Mesenchymal stem cell (in vitro differentiated cells and primary cell): ENCODE measurements at regions not wholly inside any gene's neighbourhood (a gene's known extent, or its start where the extent isn't known, plus 50 kb on each side); places are given as distances from the start of the nearest gene placed in this dataset.

ENCODE experiments used
- DNase-seq: peaks from one replicate; pipeline ENCODE4 v3.0.0-alpha.2; 2013
- H2AFZ ChIP-seq: one replicate; pipeline ENCODE4 v1.6.1; 2013; ENCODE audit warnings: low read depth, mild to moderate bottlenecking, control low read depth, inconsistent platforms, low read length, moderate library complexity
- H2AK5ac ChIP-seq: 2 replicates; pipeline ENCODE4 v1.6.1; 2013; ENCODE audit warnings: low read length, moderate library complexity, mild to moderate bottlenecking, inconsistent platforms; ENCODE audit not compliant: severe bottlenecking
- H2BK120ac ChIP-seq: one replicate; pipeline ENCODE4 v1.6.1; 2013; ENCODE audit warnings: low read depth, mild to moderate bottlenecking, inconsistent platforms, low read length, moderate library complexity
- H2BK12ac ChIP-seq, 2 experiments: one replicate each; pipeline ENCODE4 v1.6.1; 2013; ENCODE audit warnings: inconsistent platforms in 2 of 2, low read length in 2 of 2, mild to moderate bottlenecking in 2 of 2, moderate library complexity in 2 of 2, control low read depth in 1 of 2
- H2BK15ac ChIP-seq: one replicate; pipeline ENCODE4 v1.6.1; 2013; ENCODE audit warnings: mild to moderate bottlenecking, low read depth, inconsistent platforms; ENCODE audit not compliant: poor library complexity, severe bottlenecking
- H2BK5ac ChIP-seq: 2 replicates; pipeline ENCODE4 v1.6.1; 2013; ENCODE audit warnings: low read depth, mild to moderate bottlenecking, low read length, control low read depth, inconsistent platforms; ENCODE audit not compliant: poor library complexity, severe bottlenecking
- H3K14ac ChIP-seq, 2 experiments: one replicate each; pipeline ENCODE4 v1.6.1; 2013; ENCODE audit warnings: inconsistent platforms in 2 of 2, low read length in 2 of 2, control low read depth in 1 of 2, mild to moderate bottlenecking in 1 of 2, moderate library complexity in 1 of 2
- H3K18ac ChIP-seq, 2 experiments: one replicate each; pipeline ENCODE4 v1.6.1; 2013; ENCODE audit warnings: inconsistent platforms in 2 of 2, low read length in 2 of 2, control low read depth in 1 of 2, low read depth in 1 of 2, mild to moderate bottlenecking in 1 of 2
- H3K23ac ChIP-seq, 2 experiments: one replicate each; pipeline ENCODE4 v1.6.1; 2013; ENCODE audit warnings: inconsistent platforms in 2 of 2, low read length in 2 of 2, mild to moderate bottlenecking in 2 of 2, moderate library complexity in 2 of 2, control low read depth in 1 of 2
- H3K27ac ChIP-seq: 2 replicates; pipeline ENCODE4 v1.5.1; 2013; ENCODE audit warnings: mild to moderate bottlenecking, moderate library complexity, low read length, control low read depth, inconsistent platforms; ENCODE audit not compliant: poor library complexity, severe bottlenecking
- H3K27me3 ChIP-seq, 2 experiments: 2 replicates each; pipeline versions ENCODE4 v1.6.1 to v1.7.0; 2013; ENCODE audit warnings: low read length in 2 of 2, mild to moderate bottlenecking in 2 of 2, moderate library complexity in 2 of 2, control low read depth in 1 of 2, inconsistent platforms in 1 of 2; ENCODE audit not compliant: control insufficient read depth in 1 of 2, insufficient read depth in 1 of 2
- H3K36me3 ChIP-seq, 2 experiments: 2 replicates each; pipeline versions ENCODE4 v1.6.1 to v1.7.0; 2013; ENCODE audit warnings: low read length in 2 of 2, control low read depth in 1 of 2, inconsistent platforms in 1 of 2, low read depth in 1 of 2, mild to moderate bottlenecking in 1 of 2; ENCODE audit not compliant: insufficient read depth in 2 of 2, control insufficient read depth in 1 of 2
- H3K4ac ChIP-seq, 2 experiments: one replicate each; pipeline ENCODE4 v1.6.1; 2013; ENCODE audit warnings: inconsistent platforms in 2 of 2, low read length in 2 of 2, mild to moderate bottlenecking in 2 of 2, moderate library complexity in 2 of 2, control low read depth in 1 of 2, low read depth in 1 of 2
- H3K4me1 ChIP-seq: 2 replicates; pipeline ENCODE4 v1.6.1; 2013; ENCODE audit warnings: low read depth, low read length, control low read depth; ENCODE audit not compliant: control insufficient read depth, insufficient read depth
- H3K4me2 ChIP-seq: 2 replicates; pipeline ENCODE4 v1.6.1; 2013; ENCODE audit warnings: low read length, mild to moderate bottlenecking, inconsistent platforms; ENCODE audit not compliant: poor library complexity, severe bottlenecking
- H3K4me3 ChIP-seq, 2 experiments: 2 replicates each; pipeline versions ENCODE4 v1.5.1 to v1.7.0; 2013; ENCODE audit warnings: low read length in 2 of 2, mild to moderate bottlenecking in 2 of 2, control low read depth in 1 of 2, low read depth in 1 of 2; ENCODE audit not compliant: insufficient read depth in 1 of 2
- H3K79me1 ChIP-seq: replicated peaks from 2 replicates; pipeline ENCODE4 v1.6.1; 2013; ENCODE audit warnings: mild to moderate bottlenecking, control low read depth, low read length, inconsistent platforms; ENCODE audit not compliant: poor library complexity, severe bottlenecking
- H3K9ac ChIP-seq: 2 replicates; pipeline ENCODE4 v1.7.0; 2013; ENCODE audit warnings: mild to moderate bottlenecking, low read length, moderate library complexity
- H3K9me3 ChIP-seq: 2 replicates; pipeline ENCODE4 v1.7.0; 2013; ENCODE audit warnings: mild to moderate bottlenecking, low read length; ENCODE audit not compliant: control insufficient read depth
- H4K8ac ChIP-seq: one replicate; pipeline ENCODE4 v1.6.1; 2013; ENCODE audit warnings: inconsistent platforms, mild to moderate bottlenecking, low read length, moderate library complexity
- H4K91ac ChIP-seq: one replicate; pipeline ENCODE4 v1.6.1; 2013; ENCODE audit warnings: mild to moderate bottlenecking, low read length, inconsistent platforms
- WGBS: methylation state at CpG from one replicate; pipeline ENCODE4 v1.1.7; 2013; ENCODE audit warnings: mixed read lengths; 5-methylcytosine and 5-hydroxymethylcytosine counted together

GRCh38 chr2:81703831-81704230 lies 1399.3 kb upstream of the LRRTM1 start:
- no peaks in the 10 kb centered on the region for H3K36me3 ChIP-seq
- 78% methylated on average over 2 of the region's 2 CpGs for WGBS
- H2BK15ac ChIP-seq: no peak overlapping the region

GRCh38 chr2:81692566-81692965 lies 1388.0 kb upstream of the LRRTM1 start:
- peaks cover 6% of the 10 kb centered on the region for H3K9me3 ChIP-seq
- H3K18ac ChIP-seq: no peak overlapping the region
- no peak overlapping the region for H2AFZ ChIP-seq
- H2AK5ac ChIP-seq: no peak overlapping the region
- H3K36me3 ChIP-seq: no peaks in the 10 kb centered on the region
- H2BK15ac ChIP-seq: no peak overlapping the region
- no peak overlapping the region for H4K91ac ChIP-seq
- H3K14ac ChIP-seq: no peak overlapping the region
- H3K23ac ChIP-seq: no peak overlapping the region
- H2BK5ac ChIP-seq: no peak overlapping the region
- no peak overlapping the region for H3K9ac ChIP-seq
- H3K4me2 ChIP-seq: no peak overlapping the region
- H4K8ac ChIP-seq: no peak overlapping the region
- H3K79me1 ChIP-seq: no peaks in the 10 kb centered on the region
- H3K4me3 ChIP-seq: no peak overlapping the region
- no peak for DNase-seq
- 73% methylated on average over 3 of the region's 3 CpGs for WGBS
- H2BK120ac ChIP-seq: no peak overlapping the region
- H2BK12ac ChIP-seq: no peak overlapping the region
- H3K27me3 ChIP-seq: no peaks in the 10 kb centered on the region
- no peak overlapping the region for H3K4ac ChIP-seq
- H3K4me1 ChIP-seq: peaks cover 3% of the 10 kb centered on the region
- H3K27ac ChIP-seq: no peak overlapping the region

More at GRCh38 chr2:81703831-81704230, 1399.3 kb upstream of the LRRTM1 start:
- Histone ChIP-seq H2AFZ (no peak overlapping the region), H3K9me3 (peaks cover 7% of the 10 kb centered on the region), H2BK120ac (no peak overlapping the region), H3K23ac (no peak overlapping the region), H4K91ac (no peak overlapping the region), H2BK12ac (no peak overlapping the region), H3K79me1 (no peaks in the 10 kb centered on the region), H2AK5ac (no peak overlapping the region), H3K4me1 (no peaks in the 10 kb centered on the region), H3K14ac (no peak overlapping the region), H3K4me2 (no peak overlapping the region), H3K27me3 (no peaks in the 10 kb centered on the region), H2BK5ac (no peak overlapping the region), H3K4me3 (no peak overlapping the region), H3K27ac (no peak overlapping the region), H3K9ac (no peak overlapping the region), H3K4ac (no peak overlapping the region), H3K18ac (no peak overlapping the region), H4K8ac (no peak overlapping the region)
- DNase-seq: no peak

GRCh38 chr2:81675641-81676040 lies 1371.1 kb upstream of the LRRTM1 start:
- Histone ChIP-seq H3K4ac (no peak overlapping the region), H3K23ac (no peak overlapping the region), H3K9me3 (no peaks in the 10 kb centered on the region), H2BK120ac (no peak overlapping the region), H2BK5ac (no peak overlapping the region), H4K8ac (no peak overlapping the region), H2AFZ (no peak overlapping the region), H3K18ac (no peak overlapping the region), H2BK12ac (no peak overlapping the region), H3K27me3 (no peaks in the 10 kb centered on the region), H2BK15ac (no peak overlapping the region), H3K36me3 (no peaks in the 10 kb centered on the region), H3K14ac (no peak overlapping the region), H3K9ac (no peak overlapping the region), H3K79me1 (no peaks in the 10 kb centered on the region), H3K4me3 (no peak overlapping the region), H4K91ac (no peak overlapping the region), H3K4me1 (no peaks in the 10 kb centered on the region), H2AK5ac (no peak overlapping the region), H3K4me2 (no peak overlapping the region), H3K27ac (no peak overlapping the region)
- DNase-seq: no peak
- WGBS: 81% methylated on average over 1 of the region's 2 CpGs

GRCh38 chr2:81672923-81673322 lies 1368.4 kb upstream of the LRRTM1 start:
- H3K79me1 ChIP-seq: no peaks in the 10 kb centered on the region
- no peak overlapping the region for H3K4me3 ChIP-seq
- H2BK120ac ChIP-seq: no peak overlapping the region
- H4K91ac ChIP-seq: no peak overlapping the region
- H2BK5ac ChIP-seq: no peak overlapping the region
- no peak overlapping the region for H2AK5ac ChIP-seq
- no peak overlapping the region for H4K8ac ChIP-seq
- H3K18ac ChIP-seq: no peak overlapping the region
- no peak overlapping the region for H2BK12ac ChIP-seq
- no peaks in the 10 kb centered on the region for H3K4me1 ChIP-seq
- H3K9me3 ChIP-seq: no peaks in the 10 kb centered on the region
- no peak overlapping the region for H3K4me2 ChIP-seq
- H3K23ac ChIP-seq: no peak overlapping the region
- DNase-seq: no peak
- no peak overlapping the region for H2AFZ ChIP-seq
- no peak overlapping the region for H2BK15ac ChIP-seq
- H3K36me3 ChIP-seq: no peaks in the 10 kb centered on the region
- no peak overlapping the region for H3K4ac ChIP-seq
- H3K9ac ChIP-seq: no peak overlapping the region
- H3K14ac ChIP-seq: no peak overlapping the region
- no peaks in the 10 kb centered on the region for H3K27me3 ChIP-seq
- H3K27ac ChIP-seq: no peak overlapping the region
